ENCODE measurements at regions not wholly inside any gene's neighbourhood (a gene's known extent, or its start where the extent isn't known, plus 50 kb on each side); places are given as distances from the start of the nearest gene placed in this dataset.
A peak's percentile ranks its signal among the peaks of the same experiment; 100 is the strongest.

DNA sequence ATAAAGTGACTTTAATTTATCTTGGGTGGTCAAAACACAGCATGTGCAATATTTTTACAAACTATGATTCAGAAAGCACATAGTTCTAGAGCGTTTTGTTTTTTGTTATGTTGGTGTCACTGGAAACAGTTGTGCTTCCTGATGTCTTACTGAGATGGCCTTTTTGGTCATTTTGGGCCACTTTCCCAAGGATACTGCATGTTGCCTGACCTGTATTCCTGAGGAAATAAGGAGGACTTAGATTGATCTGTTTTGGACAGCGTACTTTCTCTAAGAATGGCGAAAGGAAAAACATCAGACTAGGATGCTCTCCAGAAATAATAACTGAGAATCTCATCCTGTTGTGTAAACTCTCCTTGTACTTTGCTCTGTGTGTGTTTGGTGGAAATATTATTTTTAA is 451.2 kb downstream of the USP25 start:
- Histone ChIP-seq H3K4me1 (peaks cover 0 to 21% (median 4%) of the 10 kb centered on the region in 12 donors), H3K27me3 (no peaks in the 10 kb centered on the region), H3K27ac (peak overlapping the region in 2 of 12 donors; percentile 8 to 17), H3K36me3 (no peaks in the 10 kb centered on the region), H3K9me3 (no peaks in the 10 kb centered on the region), H3K4me3 (no peak overlapping the region)
- ATAC-seq (peak in 2 of 4 donors; percentile 27 to 62), DNase-seq (no peak)
- no peak for TF ChIP-seq POLR2A (IDR thresholded peaks at IDR 0.05)
- TF ChIP-seq, protein P1, sequence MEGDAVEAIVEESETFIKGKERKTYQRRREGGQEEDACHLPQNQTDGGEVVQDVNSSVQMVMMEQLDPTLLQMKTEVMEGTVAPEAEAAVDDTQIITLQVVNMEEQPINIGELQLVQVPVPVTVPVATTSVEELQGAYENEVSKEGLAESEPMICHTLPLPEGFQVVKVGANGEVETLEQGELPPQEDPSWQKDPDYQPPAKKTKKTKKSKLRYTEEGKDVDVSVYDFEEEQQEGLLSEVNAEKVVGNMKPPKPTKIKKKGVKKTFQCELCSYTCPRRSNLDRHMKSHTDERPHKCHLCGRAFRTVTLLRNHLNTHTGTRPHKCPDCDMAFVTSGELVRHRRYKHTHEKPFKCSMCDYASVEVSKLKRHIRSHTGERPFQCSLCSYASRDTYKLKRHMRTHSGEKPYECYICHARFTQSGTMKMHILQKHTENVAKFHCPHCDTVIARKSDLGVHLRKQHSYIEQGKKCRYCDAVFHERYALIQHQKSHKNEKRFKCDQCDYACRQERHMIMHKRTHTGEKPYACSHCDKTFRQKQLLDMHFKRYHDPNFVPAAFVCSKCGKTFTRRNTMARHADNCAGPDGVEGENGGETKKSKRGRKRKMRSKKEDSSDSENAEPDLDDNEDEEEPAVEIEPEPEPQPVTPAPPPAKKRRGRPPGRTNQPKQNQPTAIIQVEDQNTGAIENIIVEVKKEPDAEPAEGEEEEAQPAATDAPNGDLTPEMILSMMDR (IDR thresholded peaks at IDR 0.05) = no peak
- 50 to 67% (median 52%) methylated on average over 3 of the region's 3 CpGs for WGBS, 4 donors
- intact Hi-C loops (cut with DNase I) = no loop called here

DNA sequence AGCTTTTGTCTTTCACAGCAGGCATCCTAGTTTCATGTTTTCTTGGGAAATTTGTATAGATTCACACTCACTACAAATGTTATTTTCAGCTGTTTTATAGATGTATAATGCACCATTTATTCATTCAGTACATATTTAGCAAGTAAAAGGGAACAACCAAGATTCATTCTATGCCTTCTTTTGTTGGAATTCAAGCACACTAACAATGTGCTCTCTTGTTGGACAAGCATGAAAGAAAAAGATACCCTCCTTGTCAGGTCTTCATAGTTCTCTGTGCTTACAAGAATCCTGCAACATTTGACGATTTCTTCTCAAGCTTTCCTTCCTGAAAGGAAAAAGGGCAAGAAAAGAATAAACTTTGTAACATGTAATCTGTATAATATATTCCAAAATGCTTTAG is 456.0 kb downstream of the USP25 start:
- intact Hi-C loops (cut with DNase I) = no loop called here
- H3K9me3 ChIP-seq = peaks cover 0 to 6% (median 0%) of the 10 kb centered on the region in 12 donors

DNA sequence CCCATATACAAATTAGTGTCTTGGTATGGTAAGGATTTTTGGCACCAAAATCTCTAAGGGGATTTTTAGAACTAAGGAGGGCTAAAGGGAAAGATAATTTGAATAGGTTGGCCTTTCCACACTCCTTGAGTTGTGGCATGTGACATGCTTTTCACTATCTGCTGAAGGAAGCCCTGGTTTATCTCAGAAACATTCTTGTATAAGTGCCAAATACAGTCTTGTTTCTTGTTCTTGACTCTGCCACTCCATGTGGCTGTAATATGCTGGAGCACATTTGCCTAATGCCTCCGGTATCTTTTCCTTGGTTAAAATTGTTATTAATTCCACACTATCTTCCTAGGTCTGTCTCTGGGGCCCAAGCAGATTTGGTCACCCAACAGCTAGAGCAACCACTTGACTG is 457.0 kb downstream of the USP25 start:
- Histone ChIP-seq H3K36me3 (no peaks in the 10 kb centered on the region), H3K4me3 (no peak overlapping the region), H3K4me1 (peaks cover 0 to 9% (median 0%) of the 10 kb centered on the region in 12 donors), H3K27me3 (no peaks in the 10 kb centered on the region), H3K27ac (no peak overlapping the region), H3K9me3 (peaks cover 0 to 6% (median 0%) of the 10 kb centered on the region in 12 donors)
- 39 to 63% (median 52%) methylated on average over 1 of the region's 1 CpG for WGBS, 4 donors
- TF ChIP-seq, protein P1 (IDR thresholded peaks at IDR 0.05) = no peak
- TF ChIP-seq POLR2A (IDR thresholded peaks at IDR 0.05) = no peak
- DNase-seq (no peak), ATAC-seq (peak in 1 of 4 donors; percentile 55)
- intact Hi-C loops (cut with DNase I) = no loop called here

More for the DNA sequence above, 456.0 kb downstream of the USP25 start:
- H3K4me3 ChIP-seq = no peak overlapping the region
- WGBS, 4 donors = 57 to 72% (median 61%) methylated on average over 1 of the region's 1 CpG
- ATAC-seq (no peak), DNase-seq (no peak)
- H3K27ac ChIP-seq = no peak overlapping the region
- H3K27me3 ChIP-seq = no peaks in the 10 kb centered on the region
- no peaks in the 10 kb centered on the region for H3K36me3 ChIP-seq
- H3K4me1 ChIP-seq = peaks cover 0 to 17% (median 2%) of the 10 kb centered on the region in 12 donors
- no peak for TF ChIP-seq POLR2A (IDR thresholded peaks at IDR 0.05)
- TF ChIP-seq, protein P1 (IDR thresholded peaks at IDR 0.05) = no peak

DNA sequence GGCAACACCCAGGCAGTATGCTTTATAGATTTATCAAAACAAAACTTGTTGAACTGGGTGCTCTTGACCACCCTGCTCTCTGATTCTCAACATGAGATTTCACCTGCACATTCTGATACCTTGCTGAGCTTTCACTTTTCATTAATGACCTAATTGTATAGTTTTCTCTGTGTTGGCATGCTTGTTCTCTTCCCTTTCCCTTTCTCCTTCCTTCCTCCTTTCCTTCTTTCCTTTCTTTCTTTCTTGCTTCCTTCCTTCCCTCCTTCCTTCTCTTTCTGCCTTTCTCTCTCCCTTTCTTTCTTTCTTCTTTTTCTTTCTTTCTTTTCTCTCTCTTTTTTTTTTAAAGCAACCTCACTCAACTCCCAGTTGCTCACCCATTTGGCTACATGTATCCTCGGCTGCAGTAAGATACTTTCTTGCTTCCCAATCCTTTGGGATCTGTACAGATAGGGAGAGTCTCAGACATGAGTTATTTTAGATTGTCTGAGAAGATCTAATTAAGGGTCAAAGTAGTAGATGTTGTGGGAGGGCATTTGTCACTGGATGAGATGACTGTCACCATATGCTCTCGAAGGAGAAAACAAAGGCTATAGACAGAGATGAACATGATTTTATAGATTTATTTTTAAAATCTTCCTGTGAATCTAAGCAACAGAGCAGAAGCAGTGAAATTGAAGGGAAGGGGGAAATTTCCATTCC is 458.0 kb downstream of the USP25 start:
- intact Hi-C loops (cut with DNase I) = no loop called here
- H3K9me3 ChIP-seq = peaks cover 0 to 6% (median 0%) of the 10 kb centered on the region in 12 donors
- H3K27ac ChIP-seq = no peak overlapping the region
- H3K36me3 ChIP-seq = no peaks in the 10 kb centered on the region
- H3K4me1 ChIP-seq = peaks cover 0 to 9% (median 0%) of the 10 kb centered on the region in 12 donors
- TF ChIP-seq, protein P1 (IDR thresholded peaks at IDR 0.05) = no peak
- no peak for TF ChIP-seq POLR2A (IDR thresholded peaks at IDR 0.05)
- WGBS, 4 donors = 79 to 88% (median 82%) methylated on average over 2 of the region's 2 CpGs
- H3K4me3 ChIP-seq = no peak overlapping the region
- ATAC-seq (no peak), DNase-seq (no peak)
- no peaks in the 10 kb centered on the region for H3K27me3 ChIP-seq

Measured in heart left ventricle (tissue), 16 donors.